Heart left ventricle (tissue), 16 donors: ENCODE measurements at regions not wholly inside any gene's neighbourhood (a gene's known extent, or its start where the extent isn't known, plus 50 kb on each side); places are given as distances from the start of the nearest gene placed in this dataset.

Source experiments
- ATAC-seq, 4 donors: fragments of 200-7000 bp; cut with Tn5 transposase; one replicate each; pipeline ENCODE4 v1.9.1; 2020 to 2022; ENCODE audit warnings: moderate library complexity in 4 of 4, mild to moderate bottlenecking in 3 of 4, moderate number of reproducible peaks in 1 of 4
- DNase-seq, 5 donors: peaks; one replicate each; pipeline ENCODE4 v3.0.0-alpha.2; 2020
- H3K27ac ChIP-seq, 12 donors: fragments of 200-600 bp; sonication (generic) in 4 of 12; one replicate each; pipeline versions ENCODE4 v1.5.0 to v1.8.0; 2016 to 2022; ENCODE audit warnings: mild to moderate bottlenecking in 2 of 12
- H3K27me3 ChIP-seq, 9 donors: fragments of 200-600 bp; sonication (generic) in 2 of 9; one replicate each; pipeline versions ENCODE4 v1.5.1 to v1.8.0; 2016 to 2022; ENCODE audit warnings: mild to moderate bottlenecking in 3 of 9
- H3K36me3 ChIP-seq, 9 donors: fragments of 200-600 bp; sonication (generic) in 2 of 9; one replicate each; pipeline versions ENCODE4 v1.5.0 to v1.8.0; 2018 to 2022; ENCODE audit warnings: mild to moderate bottlenecking in 2 of 9
- H3K4me1 ChIP-seq, 12 donors: fragments of 200-600 bp; sonication (generic) in 4 of 12; one replicate each; pipeline versions ENCODE4 v1.5.0 to v1.8.0; 2016 to 2022; ENCODE audit warnings: mild to moderate bottlenecking in 3 of 12
- H3K4me3 ChIP-seq, 12 donors: fragments of 200-600 bp; sonication (generic) in 4 of 12; one replicate each; pipeline versions ENCODE4 v1.5.0 to v1.8.0; 2017 to 2022; ENCODE audit warnings: mild to moderate bottlenecking in 9 of 12, moderate library complexity in 4 of 12
- H3K9me3 ChIP-seq, 12 donors: fragments of 200-600 bp; sonication (generic) in 4 of 12; one replicate each; pipeline versions ENCODE4 v1.5.0 to v1.8.0; 2016 to 2022; ENCODE audit warnings: mild to moderate bottlenecking in 1 of 12
- POLR2A ChIP-seq, 2 donors: fragments of 450-650 bp; IDR thresholded peaks; one replicate each; pipeline ENCODE4 v1.6.1; 2017; ENCODE audit warnings: antibody characterized with exemption in 2 of 2, mild to moderate bottlenecking in 2 of 2, moderate library complexity in 2 of 2
- WGBS, 4 donors: extraction: QIAGEN DNeasy Blood & Tissue Kit in 2 of 4; methylation state at CpG; one replicate each; pipeline versions ENCODE4 v1.1.5 to v1.1.7; 2013 to 2018; 5-methylcytosine and 5-hydroxymethylcytosine counted together
- intact Hi-C, 10 donors: fragments of 100-400 bp; cut with DNase I; formaldehyde crosslinking; loops; one replicate each; pipeline versions ENCODE4 v1.11.1 to v1.14.2; 2022
- TF ChIP-seq, protein P1 (sequence below), 12 donors: fragments of 200-600 bp; sonication (generic) in 4 of 12; IDR thresholded peaks; one replicate each; pipeline versions ENCODE4 v1.5.0 to v1.8.0; 2018 to 2022; ENCODE audit warnings: antibody characterized with exemption in 12 of 12, mild to moderate bottlenecking in 5 of 12
- donor health status: ischemic (EF 13 %, LVEDD 7.1; RV severe dilation, severe dysfunction).
- donor health status: healthy with polysubstance abuse.
- donor health status: DM: no; HTN: yes; CAD: no.
- donor health status: DM: no; HTN: no; CAD: no.
- donor health status: ischemic (EF 25% LVEDD 6.9; RV normal size, moderate dysfunction).
- donor health status: ischemic (EF 25% LVEDD 5.7; RV mildly dilated, moderate dysfunction).
- donor health status: healthy.
- donor health status: DM: yes; HTN: yes; CAD: no.
- donor health status: ischemic (EF 35%, LVEDD 5.7; RV mildly dilated, moderate dysfunction).
- donor health status: nonischemic (EF 11% LVEDD 7.7; RV severe dilation, severe dysfunction).
- donor health status: DM: yes; HTN: yes; CAD: no.
- donor health status: PGD.
- donor health status: ischemic (EF 29% LVEDD 5.4; RV normal size, mild dysfunction).
- donor health status: nonischemic (EF 23%, LVEDD 6.1; RV moderate dilation, normal function).

GRCh38 chr2:59744436-59744835 is 809.0 kb downstream of the BCL11A start:
- 50 to 63% (median 58%) methylated on average over 1 of the region's 1 CpG for WGBS, 4 donors

GRCh38 chr2:59741840-59742239 is 811.6 kb downstream of the BCL11A start:
- no peak overlapping the region for H3K27ac ChIP-seq
- H3K27me3 ChIP-seq, result no peaks in the 10 kb centered on the region
- H3K9me3 ChIP-seq, result no peaks in the 10 kb centered on the region
- no peak overlapping the region for H3K4me3 ChIP-seq
- no peak for DNase-seq
- no peaks in the 10 kb centered on the region for H3K4me1 ChIP-seq
- TF ChIP-seq, protein P1, sequence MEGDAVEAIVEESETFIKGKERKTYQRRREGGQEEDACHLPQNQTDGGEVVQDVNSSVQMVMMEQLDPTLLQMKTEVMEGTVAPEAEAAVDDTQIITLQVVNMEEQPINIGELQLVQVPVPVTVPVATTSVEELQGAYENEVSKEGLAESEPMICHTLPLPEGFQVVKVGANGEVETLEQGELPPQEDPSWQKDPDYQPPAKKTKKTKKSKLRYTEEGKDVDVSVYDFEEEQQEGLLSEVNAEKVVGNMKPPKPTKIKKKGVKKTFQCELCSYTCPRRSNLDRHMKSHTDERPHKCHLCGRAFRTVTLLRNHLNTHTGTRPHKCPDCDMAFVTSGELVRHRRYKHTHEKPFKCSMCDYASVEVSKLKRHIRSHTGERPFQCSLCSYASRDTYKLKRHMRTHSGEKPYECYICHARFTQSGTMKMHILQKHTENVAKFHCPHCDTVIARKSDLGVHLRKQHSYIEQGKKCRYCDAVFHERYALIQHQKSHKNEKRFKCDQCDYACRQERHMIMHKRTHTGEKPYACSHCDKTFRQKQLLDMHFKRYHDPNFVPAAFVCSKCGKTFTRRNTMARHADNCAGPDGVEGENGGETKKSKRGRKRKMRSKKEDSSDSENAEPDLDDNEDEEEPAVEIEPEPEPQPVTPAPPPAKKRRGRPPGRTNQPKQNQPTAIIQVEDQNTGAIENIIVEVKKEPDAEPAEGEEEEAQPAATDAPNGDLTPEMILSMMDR (IDR thresholded peaks at IDR 0.05), result no peak
- TF ChIP-seq POLR2A (IDR thresholded peaks at IDR 0.05), result no peak
- WGBS, 4 donors, result 65 to 84% (median 77%) methylated on average over 3 of the region's 3 CpGs
- H3K36me3 ChIP-seq, result no peaks in the 10 kb centered on the region
- intact Hi-C loops, result no loop called here
- ATAC-seq, result no peak

More at GRCh38 chr2:59744436-59744835, 809.0 kb downstream of the BCL11A start:
- Histone ChIP-seq H3K9me3 (no peaks in the 10 kb centered on the region), H3K27ac (no peak overlapping the region), H3K4me3 (no peak overlapping the region), H3K4me1 (no peaks in the 10 kb centered on the region), H3K36me3 (no peaks in the 10 kb centered on the region), H3K27me3 (no peaks in the 10 kb centered on the region)
- no peak for TF ChIP-seq POLR2A (IDR thresholded peaks at IDR 0.05)
- no peak for ATAC-seq
- intact Hi-C loops, result no loop called here
- no peak for DNase-seq

- DNase-seq, result no peak
- H3K27me3 ChIP-seq, result no peaks in the 10 kb centered on the region
- no peak for ATAC-seq
- H3K4me3 ChIP-seq, result no peak overlapping the region
- intact Hi-C loops, result no loop called here
- no peaks in the 10 kb centered on the region for H3K9me3 ChIP-seq
- H3K27ac ChIP-seq, result no peak overlapping the region
- TF ChIP-seq POLR2A (IDR thresholded peaks at IDR 0.05), result no peak
- TF ChIP-seq, protein P1 (IDR thresholded peaks at IDR 0.05), result no peak
- no peaks in the 10 kb centered on the region for H3K36me3 ChIP-seq
- 75 to 86% (median 82%) methylated on average over 4 of the region's 4 CpGs for WGBS, 4 donors
- peaks cover 0 to 8% (median 0%) of the 10 kb centered on the region in 12 donors for H3K4me1 ChIP-seq
Observed at GRCh38 chr2:59739166-59739565, 814.3 kb downstream of the BCL11A start.

GRCh38 chr2:59737299-59737698 is 816.2 kb downstream of the BCL11A start:
- H3K9me3 ChIP-seq, result no peaks in the 10 kb centered on the region
- H3K36me3 ChIP-seq, result no peaks in the 10 kb centered on the region
- intact Hi-C loops, result no loop called here
- H3K27ac ChIP-seq, result no peak overlapping the region
- TF ChIP-seq POLR2A (IDR thresholded peaks at IDR 0.05), result no peak
- TF ChIP-seq, protein P1 (IDR thresholded peaks at IDR 0.05), result no peak
- H3K4me3 ChIP-seq, result no peak overlapping the region
- H3K4me1 ChIP-seq, result peaks cover 0 to 13% (median 0%) of the 10 kb centered on the region in 12 donors
- ATAC-seq (no peak), DNase-seq (no peak)
- no peaks in the 10 kb centered on the region for H3K27me3 ChIP-seq

DNA sequence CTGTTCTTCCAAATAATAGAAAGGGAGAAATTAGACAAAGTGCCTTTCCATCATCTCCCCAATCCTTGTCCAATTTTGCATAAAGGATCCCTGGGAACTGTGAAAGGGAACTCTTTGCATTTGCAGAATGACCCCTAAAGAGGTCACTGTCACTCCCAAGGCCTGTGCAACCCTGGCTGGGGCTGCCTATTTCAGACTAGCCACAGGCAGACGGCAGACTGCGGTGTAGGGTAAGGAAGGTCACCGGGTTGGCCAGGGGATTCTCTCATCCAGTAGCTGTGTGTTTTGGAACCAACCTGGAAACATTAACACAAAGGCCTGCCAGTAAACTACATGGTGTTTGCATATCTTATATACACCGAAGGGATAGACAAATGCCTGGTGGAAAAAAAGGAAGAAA is 818.7 kb downstream of the BCL11A start:
- 41 to 59% (median 48%) methylated on average over 4 of the region's 4 CpGs for WGBS, 4 donors
- ATAC-seq, result peak in 3 of 4 donors; percentile 57 to 77 (median 73)
- peak in 4 of 5 donors; percentile 6 to 58 (median 27) for DNase-seq
- H3K27ac ChIP-seq, result no peak overlapping the region
- no peak overlapping the region for H3K4me3 ChIP-seq
- intact Hi-C loops, result no loop called here
- no peaks in the 10 kb centered on the region for H3K36me3 ChIP-seq
- no peaks in the 10 kb centered on the region for H3K9me3 ChIP-seq
- H3K4me1 ChIP-seq, result peaks cover 0 to 13% (median 0%) of the 10 kb centered on the region in 12 donors
- H3K27me3 ChIP-seq, result no peaks in the 10 kb centered on the region
- no peak for TF ChIP-seq POLR2A (IDR thresholded peaks at IDR 0.05)
- TF ChIP-seq, protein P1 (IDR thresholded peaks at IDR 0.05), result no peak
